ENCODE measurements at regions not wholly inside any gene's neighbourhood (a gene's known extent, or its start where the extent isn't known, plus 50 kb on each side); places are given as distances from the start of the nearest gene placed in this dataset.

DNA sequence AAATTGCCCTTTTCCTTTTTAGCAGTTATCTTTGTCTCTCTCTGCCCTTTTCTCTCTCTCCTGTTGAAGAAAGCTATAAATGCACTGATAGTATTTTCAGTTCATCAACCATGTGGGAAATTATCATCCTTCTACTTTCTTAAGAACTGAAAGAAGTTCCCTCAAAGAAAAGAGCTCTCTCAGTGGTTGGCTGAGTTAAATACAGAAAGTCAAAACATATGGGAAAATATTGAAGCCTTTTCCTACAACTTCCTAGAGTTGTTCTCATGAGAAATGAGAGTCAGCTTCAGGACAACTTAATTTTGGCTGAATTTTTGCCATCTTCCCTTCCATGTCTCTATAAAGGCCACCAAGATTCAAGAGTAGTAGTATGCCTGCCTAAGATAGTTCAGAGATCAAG is 96.7 kb downstream of the NFKBIZ start:
- intact Hi-C loops (cut with micrococcal nuclease; ENCODE audit: unreplicated experiment) = no loop called here
- no TSS peak for BruUV-seq (replicated peaks)
- no peak for ATAC-seq
- H3K27ac ChIP-seq (ENCODE audit: extremely low read length, insufficient read depth, low read length) = no peak overlapping the region
- in situ Hi-C loops (cut with HindIII; ENCODE audit: extremely low pct_ligation_motif_present, low pct_unique_long_range_greater_than_20kb) = no loop called here
- H3K36me3 ChIP-seq (replicated peaks in 1 of 2; ENCODE audit: control insufficient read depth in 1 of 2, insufficient read depth in 2 of 2, low read length in 2 of 2) = no peaks in the 10 kb centered on the region
- no peaks in the 10 kb centered on the region; a peak in 1 of 5 replicates for H3K27me3 ChIP-seq (ENCODE audit: control insufficient read depth in 1 of 2, insufficient read depth in 2 of 2, low read length in 2 of 2)
- TF ChIP-seq RELA (CRISPR knock-in tag; IDR thresholded peaks at IDR 0.05) = no peak
- no peak for TF ChIP-seq ZKSCAN1 (IDR thresholded peaks at IDR 0.05; ENCODE audit: low read length)
- TF ChIP-seq ZMYM4 (CRISPR knock-in tag; IDR thresholded peaks at IDR 0.05) = no peak
- TF ChIP-seq KMT2B (CRISPR knock-in tag; IDR thresholded peaks at IDR 0.05) = no peak
- H3K4me1 ChIP-seq (ENCODE audit: insufficient read depth, low read length) = no peaks in the 10 kb centered on the region
- H4K20me1 ChIP-seq (ENCODE audit: insufficient read depth, low read length) = no peaks in the 10 kb centered on the region
- CTCF ChIA-PET (ENCODE audit: low intra/inter-chr PET ratio, low total read pairs) = no interaction called here
- POLR2A ChIA-PET = no interaction called here
- H3K79me2 ChIP-seq (ENCODE audit: insufficient read depth, low read length) = no peaks in the 10 kb centered on the region
- no peak overlapping the region for H3K4me3 ChIP-seq (replicated peaks in 1 of 3; ENCODE audit: insufficient read depth in 1 of 3, low read depth in 2 of 3, low read length in 3 of 3)
- H2AFZ ChIP-seq (ENCODE audit: low read length) = no peak overlapping the region
- DNase-seq (ENCODE audit: low spot score) = no peak
- H3K9ac ChIP-seq (ENCODE audit: insufficient read depth, low read depth, low read length) = no peak overlapping the region
- no peak for FAIRE-seq
- no peaks in the 10 kb centered on the region for H3K9me3 ChIP-seq (ENCODE audit: low read length)
- no peak overlapping the region for H3K4me2 ChIP-seq (ENCODE audit: low read depth, low read length)

DNA sequence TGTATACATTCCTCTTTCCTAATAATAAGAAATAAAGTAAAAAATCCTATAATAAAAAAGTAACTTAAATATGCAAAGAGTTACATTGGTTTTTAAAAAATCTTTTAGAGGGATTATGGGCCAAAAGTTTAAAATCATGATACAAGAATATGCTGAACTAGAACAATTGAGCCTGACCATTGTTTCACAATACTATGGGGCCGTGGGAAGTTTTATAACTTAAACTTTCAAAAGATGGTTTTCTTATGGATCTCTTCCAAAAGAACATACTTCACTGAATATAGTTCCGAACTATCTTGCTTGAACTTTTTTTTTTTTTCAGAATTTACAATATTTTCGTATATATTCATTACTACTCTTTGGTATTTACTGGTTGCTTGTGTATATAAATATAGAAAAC is 97.6 kb downstream of the NFKBIZ start:
- Histone ChIP-seq H3K4me2 (ENCODE audit: low read depth, low read length) (no peak overlapping the region), H3K9ac (ENCODE audit: insufficient read depth, low read depth, low read length) (no peak overlapping the region), H3K36me3 (replicated peaks in 1 of 2; ENCODE audit: control insufficient read depth in 1 of 2, insufficient read depth in 2 of 2, low read length in 2 of 2) (no peaks in the 10 kb centered on the region), H3K79me2 (ENCODE audit: insufficient read depth, low read length) (no peaks in the 10 kb centered on the region), H2AFZ (ENCODE audit: low read length) (no peak overlapping the region), H3K4me3 (replicated peaks in 1 of 3; ENCODE audit: insufficient read depth in 1 of 3, low read depth in 2 of 3, low read length in 3 of 3) (no peak overlapping the region), H4K20me1 (ENCODE audit: insufficient read depth, low read length) (no peaks in the 10 kb centered on the region), H3K4me1 (ENCODE audit: insufficient read depth, low read length) (no peaks in the 10 kb centered on the region), H3K27me3 (ENCODE audit: control insufficient read depth in 1 of 2, insufficient read depth in 2 of 2, low read length in 2 of 2) (no peaks in the 10 kb centered on the region; a peak in 1 of 5 replicates), H3K9me3 (ENCODE audit: low read length) (no peaks in the 10 kb centered on the region), H3K27ac (ENCODE audit: extremely low read length, insufficient read depth, low read length) (no peak overlapping the region)
- no peak for TF ChIP-seq SIN3A (IDR thresholded peaks at IDR 0.05; ENCODE audit: borderline replicate concordance, low read depth, low read length)
- no peak for TF ChIP-seq ZNF256 (CRISPR knock-in tag; conservative IDR thresholded peaks at IDR 0.05)
- TF ChIP-seq ZNF234 (CRISPR knock-in tag; conservative IDR thresholded peaks at IDR 0.05) = no peak
- no peak for TF ChIP-seq HOXA7 (CRISPR knock-in tag; IDR thresholded peaks at IDR 0.05)
- TF ChIP-seq MTF2 (CRISPR knock-in tag; IDR thresholded peaks at IDR 0.05; ENCODE audit: borderline replicate concordance) = no peak
- TF ChIP-seq ZNF460 (CRISPR knock-in tag; IDR thresholded peaks at IDR 0.05; ENCODE audit: borderline replicate concordance) = no peak
- no peak for TF ChIP-seq DNMT3B (CRISPR knock-in tag; conservative IDR thresholded peaks at IDR 0.05)
- TF ChIP-seq BCL6 (CRISPR knock-in tag; IDR thresholded peaks at IDR 0.05) = no peak
- no peak for TF ChIP-seq RFXAP (CRISPR knock-in tag; IDR thresholded peaks at IDR 0.05; ENCODE audit: borderline replicate concordance)
- TF ChIP-seq FOXA1 (IDR thresholded peaks at IDR 0.05) = no peak
- TF ChIP-seq FOXA1 (CRISPR knock-in tag; IDR thresholded peaks at IDR 0.05) = no peak
- no peak for TF ChIP-seq KMT2A (CRISPR knock-in tag; IDR thresholded peaks at IDR 0.05)
- no peak for TF ChIP-seq ZNF749 (CRISPR knock-in tag; IDR thresholded peaks at IDR 0.05; ENCODE audit: borderline replicate concordance)
- no peak for TF ChIP-seq NCOA1 (CRISPR knock-in tag; IDR thresholded peaks at IDR 0.05)
- no peak for TF ChIP-seq ZBTB1 (CRISPR knock-in tag; IDR thresholded peaks at IDR 0.05; ENCODE audit: borderline replicate concordance)
- TF ChIP-seq BRD4 (CRISPR knock-in tag; IDR thresholded peaks at IDR 0.05) = no peak
- DNase-seq (ENCODE audit: low spot score) (no peak), ATAC-seq (no peak), FAIRE-seq (no peak)
- POLR2A ChIA-PET = no interaction called here
- CTCF ChIA-PET (ENCODE audit: low intra/inter-chr PET ratio, low total read pairs) = no interaction called here
- intact Hi-C loops (cut with micrococcal nuclease; ENCODE audit: unreplicated experiment) (no loop called here), in situ Hi-C loops (cut with HindIII; ENCODE audit: extremely low pct_ligation_motif_present, low pct_unique_long_range_greater_than_20kb) (no loop called here)
- BruUV-seq (replicated peaks) = no TSS peak
- 4% methylated on average over 3 of the region's 3 CpGs for WGBS (ENCODE audit: low lambda C conversion rate)
